H1 (cell line): ENCODE measurements at regions not wholly inside any gene's neighbourhood (a gene's known extent, or its start where the extent isn't known, plus 50 kb on each side); places are given as distances from the start of the nearest gene placed in this dataset.

Experiments
- CTCF ChIA-PET: fragments of 300-600 bp; sonication (Branson Sonifier 250); formaldehyde crosslinking; loops from one replicate; lab custom pipeline; 2021; ENCODE audit not compliant: partially characterized antibody; lab: Charles Lee
- POLR2A ChIA-PET: fragments of 300-600 bp; sonication (Branson Sonifier 250); formaldehyde crosslinking; loops from one replicate; lab custom pipeline; 2021; ENCODE audit warnings: inconsistent platforms; ENCODE audit not compliant: partially characterized antibody; lab: Charles Lee
- DNase-seq, 2 experiments: peaks; one replicate each; pipeline versions ENCODE4 v3.0.0 to v3.0.0-alpha.2; 2010 to 2022; ENCODE audit warnings: low spot score in 2 of 2, low read depth in 1 of 2, mixed read lengths in 1 of 2
- FAIRE-seq: peaks from 2 replicates; lab custom pipeline; 2011; peaks lifted over from hg19 to GRCh38; lab: Jason Lieb, UNC
- H2AFZ ChIP-seq: 2 replicates; pipeline ENCODE4 v1.8.1; 2012; ENCODE audit warnings: low read length, inconsistent platforms
- H2AK5ac ChIP-seq: 2 replicates; pipeline ENCODE4 v1.6.1; 2013; ENCODE audit warnings: low read depth, low read length
- H2BK120ac ChIP-seq: replicated peaks from 2 replicates; pipeline ENCODE3; 2013; ENCODE audit warnings: low read depth, low read length, inconsistent platforms
- H2BK12ac ChIP-seq: 2 replicates; pipeline ENCODE4 v1.6.1; 2013; ENCODE audit warnings: low read depth, low read length
- H2BK15ac ChIP-seq: 2 replicates; pipeline ENCODE4 v1.6.1; 2013; ENCODE audit warnings: low read length
- H2BK20ac ChIP-seq: 2 replicates; pipeline ENCODE4 v1.6.1; 2013; ENCODE audit warnings: low read length
- H2BK5ac ChIP-seq: 2 replicates; pipeline ENCODE4 v1.6.1; 2013; ENCODE audit warnings: low read depth, low read length
- H3K14ac ChIP-seq: 2 replicates; pipeline ENCODE4 v1.6.1; 2013; ENCODE audit warnings: inconsistent platforms; ENCODE audit not compliant: insufficient read length
- H3K18ac ChIP-seq: 2 replicates; pipeline ENCODE4 v1.6.1; 2013; ENCODE audit warnings: low read length; ENCODE audit errors: extremely low read depth
- H3K23ac ChIP-seq: 2 replicates; pipeline ENCODE4 v1.6.1; 2013; ENCODE audit warnings: inconsistent platforms; ENCODE audit not compliant: insufficient read length
- H3K23me2 ChIP-seq: 2 replicates; pipeline ENCODE4 v1.6.1; 2013; ENCODE audit warnings: low read depth, low read length
- H3K27ac ChIP-seq: 2 replicates; pipeline ENCODE4 v1.6.1; 2011; ENCODE audit warnings: low read depth, low read length, inconsistent platforms
- H3K27me3 ChIP-seq, 4 experiments: replicated peaks in 1 of 4; 1 replicate in 1 of 4; 2 replicates in 3 of 4; pipeline versions ENCODE4 v1.6.1 to v1.8.1; 2011 to 2013; ENCODE audit warnings: low read length in 3 of 4, mild to moderate bottlenecking in 3 of 4, inconsistent platforms in 2 of 4, mixed read lengths in 2 of 4, moderate library complexity in 1 of 4; ENCODE audit not compliant: control insufficient read depth in 3 of 4, insufficient read depth in 3 of 4; ENCODE audit errors: extremely low read depth in 1 of 4
- H3K36me3 ChIP-seq, 4 experiments: 2 replicates each; pipeline versions ENCODE4 v1.6.1 to v1.8.1; 2011 to 2013; ENCODE audit warnings: mild to moderate bottlenecking in 4 of 4, low read length in 3 of 4, moderate library complexity in 2 of 4, control low read depth in 1 of 4, inconsistent platforms in 1 of 4; ENCODE audit not compliant: insufficient read depth in 4 of 4, control insufficient read depth in 2 of 4
- H3K4ac ChIP-seq: replicated peaks from 2 replicates; pipeline ENCODE3; 2013; ENCODE audit warnings: low read length, low read depth, mixed read lengths, inconsistent platforms; ENCODE audit not compliant: insufficient read length
- H3K4me1 ChIP-seq, 4 experiments: replicated peaks in 1 of 4; 1 replicate in 1 of 4; 2 replicates in 3 of 4; pipeline versions ENCODE4 v1.6.1 to v1.8.1; 2011 to 2013; ENCODE audit warnings: low read length in 3 of 4, inconsistent platforms in 2 of 4, mixed read lengths in 1 of 4; ENCODE audit not compliant: insufficient read depth in 4 of 4, control insufficient read depth in 3 of 4
- H3K4me2 ChIP-seq, 2 experiments: 2 replicates each; pipeline versions ENCODE4 v1.6.1 to v1.8.1; 2011 to 2013; ENCODE audit warnings: low read depth in 2 of 2, low read length in 2 of 2, control low read depth in 1 of 2, inconsistent platforms in 1 of 2, mild to moderate bottlenecking in 1 of 2; ENCODE audit not compliant: insufficient read depth in 1 of 2
- H3K4me3 ChIP-seq, 4 experiments: fragments of 200-600, 300-600 bp in 1 of 4; sonication (generic), shearing (Covaris generic), sonication (Bioruptor Twin) in 1 of 4; 2 replicates each; pipeline versions ENCODE4 v1.5.1 to v1.8.1; 2011 to 2016; ENCODE audit warnings: low read length in 4 of 4, low read depth in 3 of 4, control low read depth in 2 of 4, inconsistent platforms in 2 of 4, mild to moderate bottlenecking in 2 of 4, mixed read lengths in 1 of 4, moderate library complexity in 1 of 4; ENCODE audit not compliant: insufficient read depth in 2 of 4; ENCODE audit errors: extremely low read depth in 1 of 4
- H3K56ac ChIP-seq: replicated peaks from 2 replicates; pipeline ENCODE3; 2013; ENCODE audit warnings: low read depth, mild to moderate bottlenecking, mixed read lengths, low read length, inconsistent platforms; ENCODE audit not compliant: insufficient read length
- H3K79me1 ChIP-seq: 2 replicates; pipeline ENCODE4 v1.6.1; 2013; ENCODE audit warnings: low read depth, low read length, control low read depth
- H3K79me2 ChIP-seq, 2 experiments: 2 replicates each; pipeline versions ENCODE4 v1.6.1 to v1.8.1; 2012 to 2013; ENCODE audit warnings: low read length in 2 of 2, mild to moderate bottlenecking in 2 of 2, inconsistent platforms in 1 of 2; ENCODE audit not compliant: insufficient read depth in 2 of 2, control insufficient read depth in 1 of 2
- H3K9ac ChIP-seq, 4 experiments: replicated peaks in 1 of 4; 1 replicate in 1 of 4; 2 replicates in 3 of 4; pipeline versions ENCODE4 v1.6.1 to v1.8.1; 2011 to 2013; ENCODE audit warnings: low read depth in 3 of 4, low read length in 3 of 4, control low read depth in 2 of 4, mild to moderate bottlenecking in 2 of 4, moderate library complexity in 2 of 4, inconsistent platforms in 1 of 4; ENCODE audit errors: extremely low read depth in 1 of 4
- H3K9me3 ChIP-seq, 2 experiments: 2 replicates each; pipeline versions ENCODE4 v1.6.1 to v1.8.1; 2012 to 2013; ENCODE audit warnings: mild to moderate bottlenecking in 2 of 2, moderate library complexity in 2 of 2, control low read depth in 1 of 2, inconsistent platforms in 1 of 2, low read depth in 1 of 2, low read length in 1 of 2, mixed read lengths in 1 of 2; ENCODE audit not compliant: insufficient read depth in 2 of 2
- H4K20me1 ChIP-seq, 2 experiments: replicated peaks in 1 of 2; 2 replicates each; pipeline versions ENCODE3 to v1.8.1; 2011 to 2013; ENCODE audit warnings: inconsistent platforms in 2 of 2, low read length in 2 of 2, mild to moderate bottlenecking in 1 of 2; ENCODE audit not compliant: insufficient read depth in 2 of 2, control insufficient read depth in 1 of 2
- H4K5ac ChIP-seq: 2 replicates; pipeline ENCODE4 v1.6.1; 2013; ENCODE audit warnings: low read length, low read depth, mixed read lengths, inconsistent platforms; ENCODE audit not compliant: insufficient read length
- H4K8ac ChIP-seq: 2 replicates; pipeline ENCODE4 v1.8.0; 2013; ENCODE audit warnings: mild to moderate bottlenecking, moderate library complexity, low read length, inconsistent platforms; ENCODE audit not compliant: insufficient read depth; ENCODE audit errors: extremely low read depth
- H4K91ac ChIP-seq: replicated peaks from 2 replicates; pipeline ENCODE3; 2013; ENCODE audit warnings: low read length, mixed read lengths, inconsistent platforms; ENCODE audit not compliant: insufficient read length
- CEBPB ChIP-seq: IDR thresholded peaks from 2 replicates; pipeline ENCODE4 v1.6.1; 2012; ENCODE audit warnings: low read depth, low read length
- CHD2 ChIP-seq: IDR thresholded peaks from 2 replicates; pipeline ENCODE4 v1.6.1; 2012; ENCODE audit warnings: low read length, improper control_type of control experiment
- HDAC2 ChIP-seq, 2 experiments: fragments of 300-600 bp in 1 of 2; sonication (generic) in 1 of 2; IDR thresholded peaks; 2 replicates each; pipeline ENCODE4 v1.6.1; 2011 to 2012; ENCODE audit warnings: low read depth in 2 of 2, low read length in 2 of 2, mild to moderate bottlenecking in 2 of 2, moderate library complexity in 2 of 2, borderline replicate concordance in 1 of 2, inconsistent platforms in 1 of 2
- PHF8 ChIP-seq: fragments of 200-600 bp; sonication (generic); conservative IDR thresholded peaks from 2 replicates; pipeline ENCODE4 v1.7.1; 2012; ENCODE audit warnings: low read depth, mild to moderate bottlenecking, inconsistent platforms, low read length, moderate library complexity
- RAD21 ChIP-seq, 2 experiments: IDR thresholded peaks in 1 of 2; conservative IDR thresholded peaks in 1 of 2; 2 replicates each; pipeline ENCODE4 v1.6.1; 2011; ENCODE audit warnings: low read depth in 2 of 2, low read length in 2 of 2, improper control_type of control experiment in 1 of 2, inconsistent platforms in 1 of 2, mild to moderate bottlenecking in 1 of 2, moderate library complexity in 1 of 2
- SRF ChIP-seq: IDR thresholded peaks from 2 replicates; pipeline ENCODE4 v1.6.1; 2011; ENCODE audit warnings: mild to moderate bottlenecking, low read depth, low read length, moderate library complexity
- TBP ChIP-seq: IDR thresholded peaks from 2 replicates; pipeline ENCODE4 v1.6.1; 2011; ENCODE audit warnings: low read depth, low read length, improper control_type of control experiment
- TF ChIP-seq, protein P1 (sequence below): IDR thresholded peaks from 2 replicates; pipeline ENCODE4 v1.6.1; 2012; ENCODE audit warnings: inconsistent platforms
- TF ChIP-seq, protein P2 (sequence below), 3 experiments: IDR thresholded peaks; 1 replicate in 2 of 3; 2 replicates in 1 of 3; pipeline versions ENCODE4 v1.5.1 to v1.6.1; 2011; ENCODE audit warnings: low read length in 3 of 3, mild to moderate bottlenecking in 3 of 3, inconsistent platforms in 2 of 3, low read depth in 1 of 3, moderate library complexity in 1 of 3; ENCODE audit not compliant: insufficient read depth in 1 of 3; ENCODE audit errors: control extremely low read depth in 1 of 3

DNA sequence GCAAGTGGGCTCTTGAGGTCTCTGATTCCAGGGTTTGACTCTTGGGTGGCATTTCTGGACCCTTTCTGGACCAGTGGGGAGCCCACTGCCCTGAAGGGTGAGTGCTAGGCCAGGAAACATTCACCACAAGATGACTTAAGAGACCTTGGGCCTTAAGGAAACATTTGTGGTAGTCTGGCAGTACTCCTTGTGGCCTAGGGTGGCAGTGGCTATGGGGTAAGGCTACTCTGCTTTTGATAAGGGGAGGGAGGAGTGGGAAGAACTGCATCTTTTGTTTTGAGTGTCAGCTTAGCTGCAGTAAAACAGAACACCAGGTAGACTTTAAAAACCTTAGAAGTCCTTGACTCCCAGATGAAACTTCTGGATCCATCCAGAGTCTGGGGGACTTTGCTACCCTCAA is 529.3 kb upstream of the LRRC7 start:
- no peak overlapping the region for H3K27ac ChIP-seq
- no peak overlapping the region for H4K5ac ChIP-seq
- H3K79me2 ChIP-seq = no peaks in the 10 kb centered on the region
- H3K36me3 ChIP-seq = no peaks in the 10 kb centered on the region
- no peak overlapping the region for H2AK5ac ChIP-seq
- no peak overlapping the region for H3K18ac ChIP-seq
- H2BK15ac ChIP-seq = no peak overlapping the region
- H2AFZ ChIP-seq = no peak overlapping the region
- no peak overlapping the region for H4K91ac ChIP-seq
- no peak overlapping the region for H3K4ac ChIP-seq
- H4K8ac ChIP-seq = no peak overlapping the region; the same call in 1 of the 2 replicates
- H3K56ac ChIP-seq = no peak overlapping the region
- H2BK120ac ChIP-seq = no peak overlapping the region
- H3K23ac ChIP-seq = no peak overlapping the region
- TF ChIP-seq PHF8 = no peak
- no peak for TF ChIP-seq SRF
- TF ChIP-seq, protein P1, sequence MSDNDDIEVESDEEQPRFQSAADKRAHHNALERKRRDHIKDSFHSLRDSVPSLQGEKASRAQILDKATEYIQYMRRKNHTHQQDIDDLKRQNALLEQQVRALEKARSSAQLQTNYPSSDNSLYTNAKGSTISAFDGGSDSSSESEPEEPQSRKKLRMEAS = no peak
- no peak for TF ChIP-seq TBP
- TF ChIP-seq, protein P2, sequence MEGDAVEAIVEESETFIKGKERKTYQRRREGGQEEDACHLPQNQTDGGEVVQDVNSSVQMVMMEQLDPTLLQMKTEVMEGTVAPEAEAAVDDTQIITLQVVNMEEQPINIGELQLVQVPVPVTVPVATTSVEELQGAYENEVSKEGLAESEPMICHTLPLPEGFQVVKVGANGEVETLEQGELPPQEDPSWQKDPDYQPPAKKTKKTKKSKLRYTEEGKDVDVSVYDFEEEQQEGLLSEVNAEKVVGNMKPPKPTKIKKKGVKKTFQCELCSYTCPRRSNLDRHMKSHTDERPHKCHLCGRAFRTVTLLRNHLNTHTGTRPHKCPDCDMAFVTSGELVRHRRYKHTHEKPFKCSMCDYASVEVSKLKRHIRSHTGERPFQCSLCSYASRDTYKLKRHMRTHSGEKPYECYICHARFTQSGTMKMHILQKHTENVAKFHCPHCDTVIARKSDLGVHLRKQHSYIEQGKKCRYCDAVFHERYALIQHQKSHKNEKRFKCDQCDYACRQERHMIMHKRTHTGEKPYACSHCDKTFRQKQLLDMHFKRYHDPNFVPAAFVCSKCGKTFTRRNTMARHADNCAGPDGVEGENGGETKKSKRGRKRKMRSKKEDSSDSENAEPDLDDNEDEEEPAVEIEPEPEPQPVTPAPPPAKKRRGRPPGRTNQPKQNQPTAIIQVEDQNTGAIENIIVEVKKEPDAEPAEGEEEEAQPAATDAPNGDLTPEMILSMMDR (IDR thresholded peaks at IDR 0.05; ENCODE audit: control extremely low read depth in 1 of 3, insufficient read depth in 1 of 3, low read depth in 1 of 3, low read length in 3 of 3) = peak in 1 of 3 experiments; percentile 29; a peak in 1 of 4 replicates
- TF ChIP-seq RAD21 (IDR thresholded peaks at IDR 0.05 in 1 of 2, conservative IDR thresholded peaks at IDR 0.05 in 1 of 2; ENCODE audit: low read depth in 2 of 2, low read length in 2 of 2) = peak in 1 of 2 experiments; percentile 30; a peak in 2 of 4 replicates
- TF ChIP-seq CHD2 = no peak
- no peak for TF ChIP-seq CEBPB
- TF ChIP-seq HDAC2 (IDR thresholded peaks at IDR 0.05; ENCODE audit: borderline replicate concordance in 1 of 2, low read depth in 2 of 2, low read length in 2 of 2) = no peak
- H3K14ac ChIP-seq = no peak overlapping the region
- no peak overlapping the region for H3K4me3 ChIP-seq
- H3K9ac ChIP-seq = no peak overlapping the region
- no peak for FAIRE-seq
- no peaks in the 10 kb centered on the region for H3K4me1 ChIP-seq
- H2BK20ac ChIP-seq = no peak overlapping the region
- no peaks in the 10 kb centered on the region for H3K9me3 ChIP-seq
- CTCF ChIA-PET = interaction anchor here (0.9 to 1.2 kb wide), 2 partner anchors 210 to 268 kb away, joined by 3 read pairs; no protein-coding TSS in a partner anchor
- no peaks in the 10 kb centered on the region for H3K79me1 ChIP-seq
- no peaks in the 10 kb centered on the region for H3K27me3 ChIP-seq
- POLR2A ChIA-PET = no interaction called here
- H2BK12ac ChIP-seq = no peak overlapping the region
- H3K23me2 ChIP-seq = no peaks in the 10 kb centered on the region
- no peaks in the 10 kb centered on the region for H4K20me1 ChIP-seq
- no peak overlapping the region for H2BK5ac ChIP-seq
- H3K4me2 ChIP-seq = no peak overlapping the region
- no peak for DNase-seq
